Spinal cord (tissue), 9 donors: ENCODE measurements at regions not wholly inside any gene's neighbourhood (a gene's known extent, or its start where the extent isn't known, plus 50 kb on each side); places are given as distances from the start of the nearest gene placed in this dataset.
"Not testable (repeated sequence)": the region's sequence is repeated elsewhere in the genome, so short reads cannot be mapped to it uniquely, and the experiment has no call there.

ENCODE experiments used
- DNase-seq, 6 donors: peaks; one replicate each; pipeline versions ENCODE4 v3.0.0 to v3.0.0-alpha.2; 2013 to 2015; ENCODE audit warnings: low spot score in 6 of 6, low read depth in 4 of 6
- H3K27ac ChIP-seq: one replicate; pipeline ENCODE4 v1.5.1; 2013; ENCODE audit warnings: low read depth, low read length, control low read depth
- H3K27me3 ChIP-seq: one replicate; pipeline ENCODE4 v1.6.1; 2013; ENCODE audit warnings: low read length; ENCODE audit not compliant: control insufficient read depth, insufficient read depth
- H3K36me3 ChIP-seq: one replicate; pipeline ENCODE4 v1.6.1; 2013; ENCODE audit warnings: low read length; ENCODE audit not compliant: control insufficient read depth, insufficient read depth
- H3K4me1 ChIP-seq: one replicate; pipeline ENCODE4 v1.6.1; 2013; ENCODE audit warnings: low read length; ENCODE audit not compliant: control insufficient read depth, insufficient read depth
- H3K4me3 ChIP-seq: one replicate; pipeline ENCODE4 v1.5.1; 2013; ENCODE audit warnings: low read depth, low read length, control low read depth
- H3K9me3 ChIP-seq: one replicate; pipeline ENCODE4 v1.6.1; 2013; ENCODE audit warnings: low read length; ENCODE audit not compliant: control insufficient read depth, insufficient read depth
- WGBS: methylation state at CpG from one replicate; pipeline ENCODE4 v1.1.5; 2013; ENCODE audit warnings: missing lambda C conversion rate; ENCODE audit not compliant: insufficient coverage; 5-methylcytosine and 5-hydroxymethylcytosine counted together
- donor health status: healthy.

- no peak overlapping the region for H3K27ac ChIP-seq
- no peak overlapping the region for H3K4me3 ChIP-seq
- H3K27me3 ChIP-seq: no peaks in the 10 kb centered on the region
- no peaks in the 10 kb centered on the region for H3K9me3 ChIP-seq
- H3K36me3 ChIP-seq: no peaks in the 10 kb centered on the region
- no peaks in the 10 kb centered on the region for H3K4me1 ChIP-seq
- WGBS: 70% methylated on average over 4 of the region's 4 CpGs
- DNase-seq: peak in 2 of 6 donors; percentile 4 to 37
Observed at GRCh38 chr5:45162974-45163373, 354.2 kb downstream of the MRPS30 start.

- Histone ChIP-seq H3K9me3 (no peaks in the 10 kb centered on the region), H3K27ac (no peak overlapping the region), H3K4me3 (no peak overlapping the region), H3K36me3 (no peaks in the 10 kb centered on the region), H3K27me3 (no peaks in the 10 kb centered on the region), H3K4me1 (no peaks in the 10 kb centered on the region)
- no CpG with 5 or more reads among the region's 1 CpG for WGBS
- DNase-seq: no peak
Observed at GRCh38 chr5:45171563-45171962, 362.8 kb downstream of the MRPS30 start.

DNA sequence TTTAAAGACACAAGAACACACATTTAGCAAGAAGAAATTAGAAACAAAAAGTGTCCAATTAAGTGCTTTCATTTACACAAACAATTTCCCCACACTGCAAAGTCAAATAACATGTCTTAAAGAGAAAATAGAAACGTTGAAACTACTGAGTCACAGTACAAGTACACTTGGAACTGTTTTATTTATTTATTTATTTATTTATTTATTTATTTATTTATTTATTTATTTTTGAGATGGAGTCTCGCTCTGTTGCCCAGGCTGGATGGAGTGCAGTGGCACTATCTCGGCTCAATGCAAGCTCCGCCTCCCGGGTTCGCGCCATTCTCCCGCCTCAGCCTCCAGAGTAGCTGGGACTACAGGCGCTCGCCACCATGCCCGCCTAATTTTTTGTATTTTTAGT is 363.9 kb downstream of the MRPS30 start:
- not testable (repeated sequence) for H3K4me3 ChIP-seq, H3K9me3 ChIP-seq, DNase-seq, H3K27ac ChIP-seq, H3K27me3 ChIP-seq, H3K4me1 ChIP-seq, H3K36me3 ChIP-seq
- WGBS: 95% methylated on average over 7 of the region's 11 CpGs

GRCh38 chr5:45179686-45180085 is 370.9 kb downstream of the MRPS30 start:
- H3K4me1 ChIP-seq: no peaks in the 10 kb centered on the region
- no peak for DNase-seq

DNA sequence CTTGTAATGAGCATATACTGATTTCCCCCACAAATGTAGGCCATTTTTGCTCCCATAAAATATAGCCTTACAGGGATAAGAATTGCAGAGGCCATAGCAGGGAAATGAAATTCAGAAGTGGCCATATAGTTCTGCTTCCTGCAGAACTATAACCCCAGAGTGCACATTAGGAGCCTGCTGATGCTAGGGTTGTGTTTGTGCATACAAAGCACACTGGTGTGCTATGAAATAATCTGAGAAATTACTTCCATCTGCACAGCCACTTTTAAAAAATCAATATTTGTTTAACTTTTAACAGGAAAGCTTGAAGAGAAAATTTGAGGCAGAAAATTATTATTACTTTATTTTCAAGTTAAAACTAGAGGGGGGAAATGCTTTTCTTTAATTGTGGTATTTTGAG is 380.3 kb downstream of the MRPS30 start:
- H3K9me3 ChIP-seq: no peaks in the 10 kb centered on the region
- H3K4me1 ChIP-seq: no peaks in the 10 kb centered on the region
- peak in 1 of 6 donors; percentile 46 for DNase-seq
- H3K27me3 ChIP-seq: no peaks in the 10 kb centered on the region
- H3K36me3 ChIP-seq: no peaks in the 10 kb centered on the region
- no peak overlapping the region for H3K4me3 ChIP-seq
- H3K27ac ChIP-seq: no peak overlapping the region

More at GRCh38 chr5:45179686-45180085, 370.9 kb downstream of the MRPS30 start:
- H3K4me3 ChIP-seq: no peak overlapping the region
- no peak overlapping the region for H3K27ac ChIP-seq
- H3K36me3 ChIP-seq: no peaks in the 10 kb centered on the region
- no peaks in the 10 kb centered on the region for H3K27me3 ChIP-seq
- no peaks in the 10 kb centered on the region for H3K9me3 ChIP-seq

DNA sequence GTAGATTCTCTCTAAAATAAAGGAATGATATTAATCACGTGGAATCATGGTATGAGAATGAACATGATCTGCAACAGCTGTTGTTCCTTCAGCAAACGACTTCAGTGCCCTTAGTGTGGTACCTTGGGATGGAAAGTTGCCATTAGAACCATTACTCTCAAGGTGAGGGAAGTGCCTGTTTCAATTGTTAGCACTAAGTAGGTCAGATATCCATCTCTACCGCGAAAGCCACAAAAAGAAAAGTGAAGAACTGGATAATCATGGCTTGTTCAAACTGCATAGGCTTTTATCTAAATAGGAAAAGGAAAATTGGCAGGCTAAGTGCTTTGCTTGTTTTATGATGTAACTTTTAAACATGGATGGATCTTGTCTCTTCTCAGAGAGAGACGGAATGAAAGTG is 380.7 kb downstream of the MRPS30 start:
- Histone ChIP-seq H3K9me3 (no peaks in the 10 kb centered on the region), H3K27me3 (no peaks in the 10 kb centered on the region), H3K4me3 (no peak overlapping the region), H3K36me3 (no peaks in the 10 kb centered on the region), H3K4me1 (no peaks in the 10 kb centered on the region), H3K27ac (no peak overlapping the region)
- peak in 1 of 6 donors; percentile 15 for DNase-seq
- 60% methylated on average over 2 of the region's 5 CpGs for WGBS

GRCh38 chr5:45195026-45195425 is 386.3 kb downstream of the MRPS30 start:
- H3K9me3 ChIP-seq: no peaks in the 10 kb centered on the region
- H3K4me1 ChIP-seq: no peaks in the 10 kb centered on the region
- no peak overlapping the region for H3K4me3 ChIP-seq
- no peak overlapping the region for H3K27ac ChIP-seq
- H3K36me3 ChIP-seq: no peaks in the 10 kb centered on the region
- WGBS: no CpG with 5 or more reads among the region's 1 CpG
- H3K27me3 ChIP-seq: no peaks in the 10 kb centered on the region
- peak in 2 of 6 donors; percentile 5 to 73 for DNase-seq
